HG03460 (cell line): ENCODE measurements at regions not wholly inside any gene's neighbourhood (a gene's known extent, or its start where the extent isn't known, plus 50 kb on each side); places are given as distances from the start of the nearest gene placed in this dataset.

Experiments
- ATAC-seq: cut with Tn5 transposase; IDR thresholded peaks from one replicate; pipeline ENCODE4 v1.9.1; 2021; ENCODE audit not compliant: unreplicated experiment

- no peak for ATAC-seq
Observed at GRCh38 chr21:35905096-35905962, 155.0 kb downstream of the SETD4 start.

GRCh38 chr21:35900539-35900938 is 159.8 kb downstream of the SETD4 start:
- ATAC-seq: no peak

DNA sequence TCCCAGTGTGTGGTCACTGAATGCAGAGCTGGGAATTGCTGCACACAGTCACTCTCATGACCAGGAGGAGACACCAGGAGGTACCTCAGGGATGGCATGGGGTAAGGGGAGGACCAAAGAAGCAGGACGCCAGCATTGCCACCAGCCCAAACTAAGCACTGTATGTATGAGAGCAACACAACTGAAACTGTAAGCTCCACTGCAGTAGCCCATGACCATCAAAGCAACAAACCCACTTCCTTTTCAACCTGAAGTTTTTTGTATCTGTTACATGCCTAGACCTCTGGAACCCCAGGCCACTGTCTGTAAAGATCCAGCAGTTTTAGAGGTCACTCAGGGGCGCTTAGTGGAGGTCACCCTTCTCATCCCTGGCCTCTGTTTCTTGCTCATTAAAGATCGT is 164.3 kb downstream of the SETD4 start:
- no peak for ATAC-seq

DNA sequence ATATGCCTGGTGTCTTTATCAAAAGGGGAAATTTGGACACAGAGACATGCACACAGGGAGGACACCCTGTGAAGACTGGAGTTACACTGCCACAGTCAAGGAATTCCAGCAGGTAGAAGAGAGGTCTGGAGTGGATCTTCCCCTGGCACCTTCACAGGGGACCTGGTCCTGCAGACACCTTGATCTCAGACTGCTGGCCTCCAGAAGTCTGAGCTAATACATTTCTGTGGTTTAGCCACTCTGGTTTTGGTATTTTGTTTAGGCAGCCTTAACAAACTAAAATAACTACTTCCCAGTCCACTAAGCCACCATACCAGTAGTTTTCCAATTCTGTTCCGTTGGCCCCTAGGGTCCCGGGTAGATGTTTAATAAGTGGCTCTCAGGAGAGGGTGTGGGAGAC is 164.7 kb downstream of the SETD4 start:
- no peak for ATAC-seq

GRCh38 chr21:35893156-35893555 is 167.2 kb downstream of the SETD4 start:
- no peak for ATAC-seq

- no peak for ATAC-seq
Observed at GRCh38 chr21:35886887-35887286, 173.4 kb downstream of the SETD4 start.

DNA sequence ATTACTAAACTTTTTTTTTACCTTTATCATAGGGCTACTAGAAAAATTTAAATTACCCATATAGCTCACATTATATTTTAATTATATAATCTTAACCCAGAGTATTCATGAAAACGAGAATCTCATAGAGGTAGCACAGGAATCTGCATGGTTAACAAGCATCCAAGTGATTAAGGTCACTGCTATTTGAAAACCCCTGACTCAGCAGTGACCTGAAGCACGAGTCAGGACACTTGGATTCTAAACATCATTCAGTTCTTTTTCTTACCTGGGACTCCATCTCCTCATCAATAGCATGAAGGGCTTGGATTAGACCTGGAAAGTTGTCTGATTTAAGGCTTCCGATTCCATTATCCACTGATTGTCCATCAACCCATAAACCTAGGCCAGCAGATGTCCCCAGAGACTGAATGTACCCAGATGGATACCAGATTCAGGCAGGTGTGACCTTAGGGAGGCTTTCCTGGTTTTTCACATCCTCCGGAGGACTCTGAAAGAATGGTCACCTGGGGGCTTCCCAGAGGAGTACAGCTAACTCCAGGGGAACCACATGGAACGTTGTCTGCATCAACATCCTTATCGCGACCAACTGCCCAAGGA is 174.3 kb downstream of the SETD4 start:
- no peak for ATAC-seq

GRCh38 chr21:35882791-35883240 is 177.5 kb downstream of the SETD4 start:
- ATAC-seq: no peak

- no peak for ATAC-seq
Observed at GRCh38 chr21:35873441-35873840, 186.9 kb downstream of the SETD4 start.

GRCh38 chr21:35871906-35872305 is 188.4 kb downstream of the SETD4 start:
- ATAC-seq: no peak

DNA sequence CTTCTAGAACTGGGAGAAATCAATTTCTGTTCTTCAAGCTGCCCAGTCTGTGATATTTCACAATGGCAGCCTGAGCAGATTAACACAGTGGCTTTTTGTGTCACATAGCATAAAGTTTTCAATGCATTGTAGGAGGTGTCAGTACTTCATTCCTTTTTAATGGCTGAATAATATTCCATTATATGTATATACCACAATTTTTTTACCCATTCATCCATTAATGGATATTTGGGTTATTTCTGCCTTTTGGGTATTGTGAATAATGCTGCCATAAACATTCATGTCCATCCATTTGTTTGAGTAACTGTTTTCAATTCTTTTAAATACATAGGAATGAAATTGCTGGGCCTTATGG is 191.5 kb downstream of the SETD4 start:
- ATAC-seq: no peak

GRCh38 chr21:35868005-35868868 is 192.1 kb downstream of the SETD4 start:
- no peak for ATAC-seq

GRCh38 chr21:35864039-35864438 is 196.3 kb downstream of the SETD4 start:
- no peak for ATAC-seq

- ATAC-seq: no peak
Observed at GRCh38 chr21:35862969-35863368, 197.4 kb downstream of the SETD4 start.

GRCh38 chr21:35861661-35862060 is 198.7 kb downstream of the SETD4 start:
- ATAC-seq: no peak

- no peak for ATAC-seq
Observed at GRCh38 chr21:35860189-35860869, 200.0 kb downstream of the SETD4 start.

- no peak for ATAC-seq
Observed at GRCh38 chr21:35859677-35860076, 200.6 kb downstream of the SETD4 start.

- ATAC-seq: no peak
Observed at GRCh38 chr21:35857095-35857494, 203.2 kb downstream of the SETD4 start.

- no peak for ATAC-seq
Observed at GRCh38 chr21:35855484-35855883, 204.8 kb downstream of the SETD4 start.

DNA sequence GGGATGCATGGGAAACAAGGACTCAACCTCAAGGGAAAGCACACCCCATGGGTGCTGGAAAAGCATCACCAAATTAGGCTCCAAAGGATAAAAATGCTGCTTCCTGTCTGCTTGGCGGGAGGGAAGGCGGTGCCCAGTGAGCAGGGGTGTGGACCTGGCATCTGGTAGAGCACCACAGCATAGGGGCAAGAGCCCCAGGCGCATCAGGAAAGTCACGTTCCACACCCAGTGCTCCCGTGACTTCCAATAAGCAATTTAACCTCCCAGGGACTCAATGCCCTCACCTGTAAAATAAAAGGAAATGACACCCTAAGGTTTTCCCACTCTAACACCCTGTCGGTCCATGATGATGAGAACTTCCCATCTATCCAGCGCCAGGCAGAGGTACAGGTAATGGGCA is 206.0 kb downstream of the SETD4 start:
- ATAC-seq: no peak
